GM10266 (cell line): ENCODE measurements at regions not wholly inside any gene's neighbourhood (a gene's known extent, or its start where the extent isn't known, plus 50 kb on each side); places are given as distances from the start of the nearest gene placed in this dataset.

Experiments
- DNase-seq: peaks from one replicate; pipeline ENCODE4 v3.0.0; 2012; ENCODE audit errors: extremely low spot score
- TF ChIP-seq, protein P1 (sequence below): IDR thresholded peaks from 2 replicates; pipeline ENCODE4 v1.5.1; 2012; ENCODE audit warnings: mild to moderate bottlenecking, low read depth; ENCODE audit not compliant: control insufficient read depth, insufficient read depth; ENCODE audit errors: missing control alignments

DNA sequence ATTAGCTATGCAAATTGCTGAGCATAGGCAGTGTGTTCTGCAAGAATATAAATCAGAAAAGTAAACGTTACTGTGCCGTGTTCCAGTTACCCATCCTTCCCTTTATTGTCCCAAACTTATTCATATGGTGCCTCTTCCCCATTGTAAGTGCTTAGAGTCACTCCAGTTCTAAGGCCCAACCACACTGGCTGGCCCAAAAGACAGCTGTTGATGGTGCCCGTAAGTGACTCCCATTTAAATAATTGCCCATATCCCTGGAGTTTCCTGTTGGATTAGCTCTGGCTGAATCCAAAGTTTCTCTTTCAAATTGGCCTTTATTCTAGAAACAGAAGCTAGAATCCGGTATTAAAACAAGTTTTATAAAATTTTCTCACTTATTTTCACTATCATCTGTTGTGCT lies 400.1 kb upstream of the DDHD1 start:
- TF ChIP-seq, protein P1, sequence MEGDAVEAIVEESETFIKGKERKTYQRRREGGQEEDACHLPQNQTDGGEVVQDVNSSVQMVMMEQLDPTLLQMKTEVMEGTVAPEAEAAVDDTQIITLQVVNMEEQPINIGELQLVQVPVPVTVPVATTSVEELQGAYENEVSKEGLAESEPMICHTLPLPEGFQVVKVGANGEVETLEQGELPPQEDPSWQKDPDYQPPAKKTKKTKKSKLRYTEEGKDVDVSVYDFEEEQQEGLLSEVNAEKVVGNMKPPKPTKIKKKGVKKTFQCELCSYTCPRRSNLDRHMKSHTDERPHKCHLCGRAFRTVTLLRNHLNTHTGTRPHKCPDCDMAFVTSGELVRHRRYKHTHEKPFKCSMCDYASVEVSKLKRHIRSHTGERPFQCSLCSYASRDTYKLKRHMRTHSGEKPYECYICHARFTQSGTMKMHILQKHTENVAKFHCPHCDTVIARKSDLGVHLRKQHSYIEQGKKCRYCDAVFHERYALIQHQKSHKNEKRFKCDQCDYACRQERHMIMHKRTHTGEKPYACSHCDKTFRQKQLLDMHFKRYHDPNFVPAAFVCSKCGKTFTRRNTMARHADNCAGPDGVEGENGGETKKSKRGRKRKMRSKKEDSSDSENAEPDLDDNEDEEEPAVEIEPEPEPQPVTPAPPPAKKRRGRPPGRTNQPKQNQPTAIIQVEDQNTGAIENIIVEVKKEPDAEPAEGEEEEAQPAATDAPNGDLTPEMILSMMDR: no peak
- DNase-seq: no peak

DNA sequence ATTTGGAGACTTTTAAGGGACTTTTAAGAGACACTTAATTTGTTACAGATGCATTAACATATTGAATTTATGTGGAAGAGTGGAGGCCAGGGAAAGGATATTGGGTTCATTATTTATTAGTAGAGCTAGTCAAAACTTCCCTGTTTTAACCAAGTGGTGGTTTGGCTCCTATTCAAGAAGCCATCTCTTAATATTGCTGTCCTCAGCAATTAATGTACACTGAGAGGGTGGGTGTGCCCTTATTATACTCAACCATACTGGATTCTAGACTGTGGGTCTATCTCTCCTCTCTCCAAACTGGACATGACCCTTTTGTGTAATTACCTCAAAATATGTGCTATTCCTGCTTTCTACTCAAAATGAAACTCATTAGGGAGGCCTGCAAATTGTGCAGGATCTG lies 398.7 kb upstream of the DDHD1 start:
- TF ChIP-seq, protein P1: no peak
- no peak for DNase-seq

DNA sequence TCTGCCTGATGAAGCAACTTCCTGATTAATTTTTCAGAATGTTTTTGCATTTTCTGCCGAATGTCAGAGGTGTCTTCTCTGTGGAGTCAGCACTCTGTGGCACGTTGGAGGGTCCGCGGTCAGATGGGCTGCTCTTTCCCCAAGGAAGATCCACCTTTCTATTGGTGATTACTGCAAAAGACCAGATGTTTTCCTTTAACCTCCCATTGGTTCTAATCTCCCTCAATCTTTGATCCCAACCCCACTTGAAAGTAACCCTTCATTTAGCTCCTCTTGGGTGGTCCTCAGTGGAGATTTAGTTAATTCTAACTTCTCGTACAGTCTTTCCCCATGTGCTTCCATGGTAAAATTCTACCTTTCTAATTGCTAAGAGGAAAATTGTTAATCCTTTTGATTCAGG lies 397.7 kb upstream of the DDHD1 start:
- DNase-seq: no peak
- TF ChIP-seq, protein P1: no peak

DNA sequence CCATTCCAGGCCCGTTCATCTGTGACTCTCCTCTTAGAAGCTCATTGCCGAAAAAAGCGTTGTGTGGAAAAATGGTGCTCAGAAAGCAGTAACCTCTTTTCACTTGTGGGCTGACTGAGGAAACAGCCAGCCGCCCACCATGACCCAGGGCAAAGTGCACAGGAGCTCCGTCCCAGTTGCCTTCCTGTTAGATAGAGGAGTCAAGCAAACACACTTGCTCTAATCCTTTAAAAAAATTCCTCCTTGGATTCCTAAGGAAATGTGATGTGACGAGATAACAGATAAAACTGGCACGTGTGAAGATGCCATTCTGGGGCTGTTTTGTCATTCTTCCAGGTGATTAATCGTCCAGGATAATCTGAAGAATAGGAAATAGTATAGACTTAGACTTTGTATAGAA lies 396.8 kb upstream of the DDHD1 start:
- DNase-seq: no peak
- TF ChIP-seq, protein P1: no peak

DNA sequence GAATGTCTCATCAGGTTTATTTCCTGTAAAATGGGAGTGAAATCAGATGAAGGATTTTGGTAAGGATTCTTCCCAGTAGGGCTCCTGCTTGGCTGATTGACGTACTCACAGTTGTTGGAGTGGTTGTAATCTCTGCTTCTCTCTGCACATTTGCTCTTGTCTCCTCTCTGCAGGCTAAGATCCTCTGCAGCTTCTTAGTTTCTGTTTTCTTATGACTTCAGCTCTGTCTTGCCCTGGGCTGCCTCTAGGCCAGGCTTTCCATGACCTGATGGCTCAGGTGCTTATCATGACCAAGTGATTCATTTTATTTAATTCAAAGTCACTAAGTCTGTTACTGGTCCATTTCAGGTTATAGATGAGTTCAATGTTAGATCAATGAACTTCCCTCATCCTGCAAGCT lies 394.5 kb upstream of the DDHD1 start:
- TF ChIP-seq, protein P1: no peak

DNA sequence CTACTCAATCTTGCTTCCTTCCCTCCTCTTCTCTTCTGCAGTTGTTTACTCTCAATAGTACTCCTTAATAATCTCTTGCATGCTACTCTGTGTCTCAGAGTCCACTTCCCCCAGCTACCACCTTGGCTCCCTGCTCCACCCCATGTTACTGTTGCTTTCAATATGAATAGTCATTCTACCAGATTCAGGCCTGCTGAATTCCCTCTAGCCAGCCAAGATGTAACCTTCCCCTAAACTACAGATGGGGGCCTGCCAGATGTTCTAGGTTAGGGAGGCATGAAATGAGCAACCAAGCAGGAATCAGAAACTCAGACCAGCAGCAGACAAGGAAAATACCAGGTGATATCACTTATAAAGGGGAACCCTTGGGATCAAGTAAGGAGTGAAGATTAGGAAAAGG lies 392.1 kb upstream of the DDHD1 start:
- DNase-seq: no peak
- TF ChIP-seq, protein P1: no peak

More for the DNA sequence above, 394.5 kb upstream of the DDHD1 start:
- no peak for DNase-seq

DNA sequence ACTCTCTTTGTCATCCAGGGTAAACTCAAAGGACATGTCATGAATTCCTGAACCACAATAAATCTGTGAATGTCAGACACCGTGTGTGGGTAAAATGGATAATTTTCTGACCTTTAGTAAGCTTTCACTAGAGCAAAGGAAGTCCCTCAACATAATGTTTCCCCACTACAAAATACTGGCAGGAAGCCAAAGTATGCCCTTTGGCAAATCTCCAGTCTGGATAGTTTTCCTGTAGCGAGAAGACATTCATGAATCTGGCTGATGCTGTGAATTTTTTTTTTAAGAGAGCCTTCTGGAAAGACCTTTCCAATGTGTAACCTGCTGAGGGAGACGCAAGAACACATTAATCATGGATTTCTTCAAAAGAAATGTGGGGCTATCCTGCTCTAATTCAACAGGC lies 389.6 kb upstream of the DDHD1 start:
- DNase-seq: no peak
- TF ChIP-seq, protein P1: no peak
